WI38 (cell line): ENCODE measurements at regions not wholly inside any gene's neighbourhood (a gene's known extent, or its start where the extent isn't known, plus 50 kb on each side); places are given as distances from the start of the nearest gene placed in this dataset.

ENCODE experiments used
- H3K4me3 ChIP-seq: 2 replicates; pipeline ENCODE4 v1.5.1; 2011; ENCODE audit warnings: low read depth, mild to moderate bottlenecking, control low read depth, low read length
- CTCF ChIP-seq: IDR thresholded peaks from 2 replicates; pipeline ENCODE4 v1.5.1; 2012; ENCODE audit warnings: low read depth, mild to moderate bottlenecking, control low read depth, low read length

GRCh38 chr11:70616317-70616716 is 218.0 kb downstream of the CTTN start:
- no peak overlapping the region for H3K4me3 ChIP-seq
- TF ChIP-seq CTCF = no peak

GRCh38 chr11:70616938-70617654 is 218.8 kb downstream of the CTTN start:
- H3K4me3 ChIP-seq = no peak overlapping the region
- TF ChIP-seq CTCF = no peak

GRCh38 chr11:70618431-70619101 is 220.2 kb downstream of the CTTN start:
- H3K4me3 ChIP-seq = no peak overlapping the region
- no peak for TF ChIP-seq CTCF

DNA sequence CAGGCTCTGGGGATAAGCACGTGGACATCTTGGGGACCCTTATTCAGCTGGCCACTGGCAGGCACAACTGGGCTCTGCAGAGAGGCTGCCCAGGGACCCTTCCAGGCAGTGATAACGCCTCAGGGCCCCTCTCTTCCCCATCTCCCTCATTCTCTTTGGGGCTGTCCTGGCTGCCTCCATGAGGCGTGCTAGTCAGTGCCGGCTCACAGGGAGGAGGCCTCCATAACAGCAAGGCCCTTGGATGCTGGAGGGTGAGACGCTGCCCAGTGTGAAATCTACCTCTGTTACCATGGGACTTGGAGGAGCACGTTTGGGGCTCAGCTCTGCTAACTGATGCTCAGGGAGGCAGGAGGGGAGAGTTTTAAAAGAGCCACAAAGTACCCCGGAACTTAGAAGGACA is 221.3 kb downstream of the CTTN start:
- no peak overlapping the region for H3K4me3 ChIP-seq
- no peak for TF ChIP-seq CTCF

- TF ChIP-seq CTCF = no peak
- no peak overlapping the region for H3K4me3 ChIP-seq
These were observed 222.3 kb downstream of the CTTN start for GRCh38 chr11:70620510-70621184.

DNA sequence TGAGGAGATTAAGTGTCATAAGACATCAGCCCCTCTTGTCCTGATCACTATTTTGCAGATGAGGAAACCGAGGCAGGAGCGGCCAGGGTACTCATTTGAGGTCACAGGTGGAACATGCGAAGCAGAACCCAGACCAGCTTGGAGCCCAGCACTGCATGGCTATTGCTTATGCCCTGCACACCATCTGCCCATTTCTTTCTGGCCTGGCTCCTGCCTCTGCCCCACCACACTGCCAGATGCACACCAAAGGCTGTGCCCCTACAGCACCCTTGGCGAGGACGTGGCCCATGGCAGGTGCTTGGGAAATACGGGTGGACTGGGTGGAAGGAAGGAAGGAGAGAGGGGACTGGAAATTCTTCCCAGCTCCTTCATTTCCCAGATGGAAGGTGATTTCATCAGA is 222.9 kb downstream of the CTTN start:
- H3K4me3 ChIP-seq = no peak overlapping the region
- TF ChIP-seq CTCF = no peak

- no peak overlapping the region for H3K4me3 ChIP-seq
- TF ChIP-seq CTCF = no peak
These were observed 223.8 kb downstream of the CTTN start for GRCh38 chr11:70622091-70622490.
